Medulla oblongata (tissue), 1 donor: ENCODE measurements at regions not wholly inside any gene's neighbourhood (a gene's known extent, or its start where the extent isn't known, plus 50 kb on each side); places are given as distances from the start of the nearest gene placed in this dataset.
"Not testable (repeated sequence)": the region's sequence is repeated elsewhere in the genome, so short reads cannot be mapped to it uniquely, and the experiment has no call there.

Experiments
- DNase-seq: peaks from one replicate; pipeline ENCODE4 v3.0.0-alpha.2; 2015; ENCODE audit errors: extremely low spot score

GRCh38 chr13:58989556-58989955 is 1174.2 kb downstream of the DIAPH3 start:
- no peak for DNase-seq

GRCh38 chr13:58991826-58992477 is 1171.8 kb downstream of the DIAPH3 start:
- DNase-seq, result no peak

DNA sequence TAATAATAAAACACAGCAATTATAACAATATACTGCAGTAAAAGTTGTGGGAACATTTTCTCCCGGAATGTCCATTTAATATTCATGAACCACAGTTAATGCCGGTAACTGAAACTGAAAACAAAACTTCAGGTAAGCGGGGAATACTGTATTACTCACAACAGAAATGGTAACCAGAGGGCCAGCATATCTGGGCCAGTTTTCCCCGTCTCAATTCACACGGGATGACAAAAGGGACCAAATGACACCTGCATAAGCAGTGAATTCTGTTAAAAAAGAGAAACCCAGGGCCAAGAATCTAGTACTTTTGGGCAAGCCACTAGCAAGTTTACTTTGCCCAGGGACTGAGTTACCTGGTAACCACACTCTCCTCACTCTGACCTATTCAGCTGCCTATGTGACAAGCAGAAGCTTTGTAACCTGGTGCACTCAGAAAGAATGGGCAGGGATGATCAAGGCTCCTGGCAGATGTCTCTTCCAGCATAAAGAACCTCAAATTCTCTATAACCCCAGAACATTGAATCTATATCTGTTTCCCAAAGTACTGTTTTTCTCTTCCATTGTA is 1171.2 kb downstream of the DIAPH3 start:
- no peak for DNase-seq

DNA sequence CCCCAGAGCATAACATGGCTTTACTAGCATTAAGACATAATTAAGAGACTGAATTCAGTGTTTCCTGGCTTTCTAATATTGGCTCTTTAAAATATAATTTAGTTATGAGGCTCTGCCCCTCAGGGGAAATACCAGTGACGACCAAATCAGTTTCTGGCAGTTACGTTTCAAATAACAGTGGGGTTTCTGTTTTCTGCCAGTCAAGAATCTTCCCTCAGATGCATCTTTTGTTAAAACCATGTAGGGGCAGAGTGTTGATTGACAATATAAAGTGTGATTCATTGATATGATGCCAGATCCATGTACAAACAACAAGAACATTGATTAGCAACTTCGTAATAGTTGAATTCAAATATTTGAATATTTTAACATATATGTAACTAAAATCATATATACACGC is 1169.7 kb downstream of the DIAPH3 start:
- no peak for DNase-seq

GRCh38 chr13:58994777-58995176 is 1169.0 kb downstream of the DIAPH3 start:
- no peak for DNase-seq

DNA sequence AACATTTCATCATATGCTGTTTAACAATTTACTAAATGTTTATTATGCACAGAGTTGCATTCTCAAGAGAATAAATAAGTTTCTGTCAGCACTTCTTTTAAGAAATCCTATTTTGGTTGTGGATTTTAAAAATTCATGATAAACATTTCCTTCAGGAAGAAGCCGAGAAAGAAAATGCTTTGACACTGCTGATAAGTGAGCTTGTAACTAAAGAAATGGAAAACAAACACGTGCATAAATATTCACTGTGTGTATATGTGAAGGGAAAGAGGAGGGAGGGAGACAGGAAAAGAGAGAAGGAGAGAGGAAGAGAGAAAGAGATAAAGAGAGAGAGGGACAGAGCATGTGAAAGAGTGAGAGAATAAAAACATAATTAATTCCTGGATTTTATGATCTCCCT is 1165.0 kb downstream of the DIAPH3 start:
- no peak for DNase-seq

DNA sequence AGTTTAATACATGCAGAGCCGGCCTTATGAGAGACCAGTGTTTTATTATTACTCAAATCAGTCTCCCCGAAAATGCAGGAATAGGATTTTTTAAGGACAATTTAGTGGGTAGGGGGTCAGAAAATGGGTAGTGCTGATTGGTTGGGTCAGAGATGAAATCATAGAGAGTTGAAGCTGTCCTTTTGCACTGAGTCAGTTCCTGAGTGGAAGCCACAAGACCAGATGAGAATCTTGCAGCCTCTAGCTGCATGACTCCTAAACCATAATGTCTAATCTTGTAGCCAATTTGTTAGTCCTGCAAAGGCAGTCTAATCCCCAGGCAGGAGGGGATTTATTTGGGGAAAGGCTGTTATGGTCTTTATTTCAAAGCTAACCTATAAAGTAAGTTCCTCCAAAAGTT is 1163.9 kb downstream of the DIAPH3 start:
- DNase-seq, result no peak

- DNase-seq, result no peak
Measured at GRCh38 chr13:59000770-59001169, 1163.0 kb downstream of the DIAPH3 start.

DNA sequence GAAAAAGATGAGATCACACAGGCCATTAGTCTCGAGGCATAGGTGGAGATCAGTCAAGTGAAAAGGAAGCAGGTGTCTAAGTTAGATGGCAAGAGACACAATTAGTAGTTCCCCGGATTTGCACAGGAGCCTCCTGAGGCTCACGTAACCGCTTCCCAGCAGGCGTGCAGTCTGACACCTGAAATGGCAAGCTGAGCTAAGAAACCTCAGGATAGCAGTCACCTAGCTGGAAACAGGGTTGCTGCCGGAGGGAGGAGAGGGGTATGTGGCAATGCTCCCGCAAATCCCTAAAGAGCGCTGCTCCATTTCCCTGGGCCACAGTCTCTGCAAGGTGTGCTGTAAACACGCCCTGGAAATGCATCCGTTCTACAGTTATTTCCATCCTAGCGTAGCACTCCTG is 1151.0 kb downstream of the DIAPH3 start:
- no peak for DNase-seq

DNA sequence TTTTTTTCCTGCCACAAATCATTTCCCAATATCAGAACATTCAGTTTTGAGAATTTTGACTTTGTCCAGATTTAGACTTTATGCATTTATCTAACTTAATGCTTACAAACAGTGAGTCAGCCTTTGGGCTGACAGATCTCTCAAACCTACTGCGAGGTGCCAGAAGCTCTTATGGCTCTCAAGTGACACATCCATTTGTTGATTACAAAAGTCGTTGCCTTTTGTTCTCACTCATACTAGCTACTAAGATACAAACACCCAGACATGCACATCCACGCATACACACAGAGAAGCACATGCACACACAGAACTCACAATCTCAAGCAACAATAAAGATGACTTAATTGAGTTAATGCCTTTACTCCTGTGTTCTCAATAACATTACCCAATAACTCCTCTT is 1147.5 kb downstream of the DIAPH3 start:
- DNase-seq, result no peak

- DNase-seq, result no peak
Measured at GRCh38 chr13:59024434-59024833, 1139.3 kb downstream of the DIAPH3 start.

DNA sequence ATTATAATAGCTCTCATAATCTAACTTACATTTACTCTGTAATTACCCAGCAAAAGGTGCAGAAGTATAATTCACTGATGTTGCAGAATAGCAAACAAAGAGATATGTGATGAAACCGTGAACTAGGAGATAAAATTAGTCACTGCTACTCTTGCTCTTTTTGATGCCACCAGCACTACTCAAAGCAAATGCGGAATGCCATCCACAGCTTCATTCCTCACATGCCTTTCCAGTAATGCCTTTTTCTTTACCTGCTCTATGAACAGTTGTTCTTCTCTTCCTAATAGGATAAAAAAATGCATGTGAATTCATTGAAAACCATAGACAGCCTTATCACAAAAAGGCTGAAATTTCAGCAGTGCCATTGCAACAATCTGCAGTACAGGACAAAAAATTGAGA is 1129.5 kb downstream of the DIAPH3 start:
- no peak for DNase-seq

DNA sequence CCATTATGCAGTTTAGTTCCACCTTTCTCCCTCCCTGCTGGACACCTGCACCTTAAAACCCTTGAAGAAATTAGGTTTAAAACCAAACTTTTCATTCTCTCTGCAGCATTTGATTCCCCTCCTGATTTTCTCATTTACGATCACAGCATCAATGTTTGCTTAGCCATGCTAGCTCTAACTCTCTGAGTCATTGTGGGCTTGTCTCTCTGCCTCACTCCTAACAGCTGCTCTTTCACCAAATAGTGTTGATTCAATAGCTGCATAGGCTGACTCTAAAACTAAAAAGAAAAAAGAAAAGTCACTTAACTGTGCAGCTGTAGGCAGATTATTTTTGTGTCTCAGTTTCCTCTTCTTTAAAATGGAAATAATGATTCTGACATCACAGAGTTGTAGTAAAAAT is 1124.9 kb downstream of the DIAPH3 start:
- DNase-seq, result no peak

GRCh38 chr13:59043016-59043415 is 1120.7 kb downstream of the DIAPH3 start:
- DNase-seq, result no peak

GRCh38 chr13:59047546-59047945 is 1116.2 kb downstream of the DIAPH3 start:
- DNase-seq, result no peak

DNA sequence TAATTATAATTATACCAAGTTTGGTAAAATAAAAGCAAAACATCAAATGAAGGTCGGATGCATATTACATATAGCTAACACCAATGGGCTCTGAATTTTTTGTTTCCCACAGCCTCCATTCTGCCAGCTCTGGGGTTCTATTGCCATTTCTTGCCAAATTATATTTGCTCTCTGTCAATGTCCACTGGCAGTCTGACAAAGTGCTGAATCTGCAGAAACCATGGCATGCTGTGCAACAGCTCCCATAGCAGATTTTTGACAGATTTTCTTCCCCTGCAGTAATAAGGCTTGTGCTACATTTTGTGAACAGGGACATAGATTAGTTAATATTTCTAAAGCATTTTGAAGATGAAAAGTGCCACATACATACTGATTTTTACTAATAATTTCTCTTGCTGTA is 1102.1 kb downstream of the DIAPH3 start:
- DNase-seq, result no peak

DNA sequence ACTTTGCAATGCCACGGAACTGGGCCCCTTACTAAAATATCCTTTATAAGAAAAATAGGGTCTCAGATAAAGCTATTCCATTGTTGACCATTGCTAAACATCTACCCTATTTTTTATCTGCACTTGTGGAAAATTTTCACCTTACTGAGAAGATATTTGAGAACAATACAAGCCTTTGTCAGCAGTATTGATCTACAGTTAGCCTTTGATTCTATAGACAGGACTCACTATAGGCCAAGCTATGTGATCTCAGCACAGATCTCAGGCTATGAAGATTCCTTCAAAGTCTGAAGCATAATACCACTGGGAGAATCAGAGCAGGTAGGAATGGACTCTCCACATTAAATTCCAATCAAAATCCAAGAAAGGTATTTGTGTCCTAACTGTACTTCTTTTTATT is 1099.7 kb downstream of the DIAPH3 start:
- no peak for DNase-seq

GRCh38 chr13:59076386-59076785 is 1087.3 kb downstream of the DIAPH3 start:
- not testable (repeated sequence) for DNase-seq

DNA sequence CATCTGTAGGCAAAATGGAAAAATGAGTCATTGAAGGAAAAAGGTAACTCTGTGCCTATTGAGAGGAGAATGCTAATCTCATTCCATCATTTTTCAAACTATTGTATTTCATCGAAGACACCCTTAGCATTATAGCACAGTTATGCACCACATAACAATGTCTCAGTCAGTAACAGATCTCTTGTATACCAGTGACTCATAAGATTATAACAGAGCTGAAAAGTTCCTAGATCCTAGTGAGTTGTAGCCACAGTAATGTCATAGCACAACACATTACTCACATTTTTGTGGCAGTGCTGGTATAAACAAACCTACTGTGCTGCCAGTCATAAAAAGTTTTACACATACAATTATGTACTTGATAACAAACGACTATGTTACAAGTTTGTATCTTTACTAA is 1077.6 kb downstream of the DIAPH3 start:
- no peak for DNase-seq

GRCh38 chr13:59088716-59089115 is 1075.0 kb downstream of the DIAPH3 start:
- DNase-seq, result no peak

GRCh38 chr13:59094181-59094580 is 1069.5 kb downstream of the DIAPH3 start:
- DNase-seq, result no peak

GRCh38 chr13:59099182-59099974 is 1064.3 kb downstream of the DIAPH3 start:
- no peak for DNase-seq
